Chondrocyte (in vitro differentiated cells): ENCODE measurements at regions not wholly inside any gene's neighbourhood (a gene's known extent, or its start where the extent isn't known, plus 50 kb on each side); places are given as distances from the start of the nearest gene placed in this dataset.

Source experiments
- DNase-seq: peaks from one replicate; pipeline ENCODE4 v3.0.0; 2021; ENCODE audit warnings: mixed read lengths, low spot score
- H3K27ac Mint-ChIP-seq: one replicate; pipeline ENCODE4 v1.8.0; 2021; ENCODE audit warnings: mild to moderate bottlenecking, moderate library complexity, mixed read lengths; ENCODE audit not compliant: unreplicated experiment
- H3K27me3 Mint-ChIP-seq: 2 replicates; pipeline ENCODE4 v1.8.0; 2021; ENCODE audit warnings: low read depth, mixed read lengths
- H3K36me3 Mint-ChIP-seq: 2 replicates; pipeline ENCODE4 v1.8.0; 2021; ENCODE audit warnings: low read depth, mixed read lengths
- H3K4me1 Mint-ChIP-seq: 2 replicates; pipeline ENCODE4 v1.8.0; 2021; ENCODE audit warnings: low read depth, mild to moderate bottlenecking, mixed read lengths
- H3K4me3 Mint-ChIP-seq: one replicate; pipeline ENCODE4 v1.8.0; 2021; ENCODE audit warnings: mild to moderate bottlenecking, moderate library complexity, mixed read lengths; ENCODE audit not compliant: unreplicated experiment
- H3K9me3 Mint-ChIP-seq: 2 replicates; pipeline ENCODE4 v1.8.0; 2021; ENCODE audit warnings: low read depth, mixed read lengths
- CTCF ChIP-seq: fragments of 200-600 bp; sonication (generic); IDR thresholded peaks from 2 replicates; pipeline ENCODE4 v1.5.0; 2021; ENCODE audit warnings: antibody characterized with exemption, mild to moderate bottlenecking, moderate library complexity

- H3K36me3 Mint-ChIP-seq = peaks cover 2% of the 10 kb centered on the region
- no peaks in the 10 kb centered on the region for H3K4me1 Mint-ChIP-seq
- H3K27me3 Mint-ChIP-seq = no peaks in the 10 kb centered on the region
- DNase-seq = no peak
- H3K4me3 Mint-ChIP-seq = no peak overlapping the region
- H3K9me3 Mint-ChIP-seq = peaks cover 28% of the 10 kb centered on the region
- no peak overlapping the region for H3K27ac Mint-ChIP-seq
- TF ChIP-seq CTCF = no peak
Measured at GRCh38 chr12:83656004-83656403, 969.3 kb downstream of the TMTC2 start.

GRCh38 chr12:83642205-83642604 is 955.5 kb downstream of the TMTC2 start:
- Mint-ChIP-seq H3K27ac (no peak overlapping the region), H3K27me3 (no peaks in the 10 kb centered on the region), H3K9me3 (peaks cover 26% of the 10 kb centered on the region), H3K36me3 (peaks cover 2% of the 10 kb centered on the region), H3K4me3 (no peak overlapping the region), H3K4me1 (no peaks in the 10 kb centered on the region)
- no peak for TF ChIP-seq CTCF
- no peak for DNase-seq

- peaks cover 28% of the 10 kb centered on the region for H3K9me3 Mint-ChIP-seq
- no peaks in the 10 kb centered on the region for H3K4me1 Mint-ChIP-seq
- no peaks in the 10 kb centered on the region for H3K27me3 Mint-ChIP-seq
- peaks cover 2% of the 10 kb centered on the region for H3K36me3 Mint-ChIP-seq
- no peak overlapping the region for H3K27ac Mint-ChIP-seq
- DNase-seq = no peak
- no peak for TF ChIP-seq CTCF
- no peak overlapping the region for H3K4me3 Mint-ChIP-seq
Measured at GRCh38 chr12:83641789-83642188, 955.1 kb downstream of the TMTC2 start.

- no peak overlapping the region for H3K27ac Mint-ChIP-seq
- DNase-seq = no peak
- no peak overlapping the region for H3K4me3 Mint-ChIP-seq
- H3K9me3 Mint-ChIP-seq = peaks cover 13% of the 10 kb centered on the region
- H3K4me1 Mint-ChIP-seq = peaks cover 4% of the 10 kb centered on the region
- H3K36me3 Mint-ChIP-seq = no peaks in the 10 kb centered on the region
- TF ChIP-seq CTCF = no peak
- no peaks in the 10 kb centered on the region for H3K27me3 Mint-ChIP-seq
Measured at GRCh38 chr12:83634726-83635267, 948.1 kb downstream of the TMTC2 start.

GRCh38 chr12:83630526-83630925 is 943.8 kb downstream of the TMTC2 start:
- Mint-ChIP-seq H3K36me3 (no peaks in the 10 kb centered on the region), H3K9me3 (no peaks in the 10 kb centered on the region), H3K27me3 (no peaks in the 10 kb centered on the region), H3K4me1 (peaks cover 4% of the 10 kb centered on the region), H3K27ac (no peak overlapping the region), H3K4me3 (no peak overlapping the region)
- DNase-seq = no peak
- no peak for TF ChIP-seq CTCF
